HepG2 (cell line): ENCODE measurements at regions not wholly inside any gene's neighbourhood (a gene's known extent, or its start where the extent isn't known, plus 50 kb on each side); places are given as distances from the start of the nearest gene placed in this dataset.

Experiments used
- ATAC-seq: fragments of 200-7000 bp; cut with Tn5 transposase; 3 replicates; pipeline ENCODE4 v1.9.1; 2020; ENCODE audit warnings: mild to moderate bottlenecking, moderate library complexity
- BruUV-seq: library from RNA; stranded (reverse); fragments of 400-500 nt; replicated peaks from 2 replicates; lab custom pipeline; 2021; lab: Mats Ljungman, UMichigan
- CTCF ChIA-PET: fragments of 300-600 bp; formaldehyde crosslinking; extraction: SDS; loops from one replicate; lab custom pipeline; 2021; ENCODE audit warnings: low total read pairs, inconsistent platforms, low intra/inter-chr PET ratio; lab: Yijun Ruan, JAX
- POLR2A ChIA-PET: fragments of 350-600 bp; sonication (Branson Sonifier 250); formaldehyde crosslinking; loops from one replicate; lab custom pipeline; 2020; ENCODE audit warnings: antibody characterized with exemption, inconsistent platforms; lab: Yijun Ruan, JAX
- DNase-seq: peaks from one replicate; pipeline ENCODE4 v3.0.0-alpha.2; 2015; ENCODE audit warnings: low spot score
- FAIRE-seq: peaks from 3 replicates; lab custom pipeline; 2011; peaks lifted over from hg19 to GRCh38; lab: Jason Lieb, UNC
- H2AFZ ChIP-seq: one replicate; pipeline ENCODE4 v1.6.1; 2011; ENCODE audit warnings: low read length, inconsistent platforms
- H3K27ac ChIP-seq: fragments of 300-600 bp; 3 replicates; pipeline ENCODE4 v1.8.0; 2011; ENCODE audit warnings: mixed run types, mild to moderate bottlenecking, mixed read lengths, low read length, inconsistent platforms; ENCODE audit not compliant: insufficient read depth; ENCODE audit errors: extremely low read length
- H3K27me3 ChIP-seq, 2 experiments: fragments of 200-600 bp in 1 of 2; 2 replicates in 1 of 2; 3 replicates in 1 of 2; pipeline versions ENCODE4 v1.6.0 to v1.8.0; 2011; ENCODE audit warnings: low read length in 2 of 2, mild to moderate bottlenecking in 2 of 2, moderate library complexity in 2 of 2, inconsistent platforms in 1 of 2; ENCODE audit not compliant: insufficient read depth in 2 of 2, control insufficient read depth in 1 of 2
- H3K36me3 ChIP-seq, 2 experiments: fragments of 200-600 bp in 1 of 2; replicated peaks in 1 of 2; 2 replicates in 1 of 2; 3 replicates in 1 of 2; pipeline versions ENCODE4 v1.5.1 to v1.8.0; 2011; ENCODE audit warnings: low read length in 2 of 2, inconsistent platforms in 1 of 2; ENCODE audit not compliant: insufficient read depth in 2 of 2, control insufficient read depth in 1 of 2
- H3K4me1 ChIP-seq: 2 replicates; pipeline ENCODE4 v1.5.1; 2012; ENCODE audit warnings: low read length, inconsistent platforms; ENCODE audit not compliant: insufficient read depth
- H3K4me2 ChIP-seq: 2 replicates; pipeline ENCODE4 v1.6.0; 2011; ENCODE audit warnings: low read depth, low read length, inconsistent platforms
- H3K4me3 ChIP-seq, 3 experiments: fragments of 200-600 bp in 1 of 3; sonication (generic), shearing (Covaris generic) in 1 of 3; replicated peaks in 1 of 3; 2 replicates each; pipeline ENCODE4 v1.5.1; 2011 to 2016; ENCODE audit warnings: low read length in 3 of 3, inconsistent platforms in 2 of 3, low read depth in 2 of 3, mild to moderate bottlenecking in 2 of 3, control low read depth in 1 of 3, mixed read lengths in 1 of 3; ENCODE audit not compliant: insufficient read depth in 1 of 3
- H3K79me2 ChIP-seq: one replicate; pipeline ENCODE4 v1.6.1; 2011; ENCODE audit warnings: low read length, inconsistent platforms; ENCODE audit not compliant: insufficient read depth
- H3K9ac ChIP-seq: 2 replicates; pipeline ENCODE4 v1.6.0; 2011; ENCODE audit warnings: mild to moderate bottlenecking, low read depth, low read length, inconsistent platforms; ENCODE audit not compliant: insufficient read depth
- H3K9me3 ChIP-seq: 2 replicates; pipeline ENCODE4 v1.5.1; 2012; ENCODE audit warnings: mild to moderate bottlenecking, low read length
- H4K20me1 ChIP-seq: 2 replicates; pipeline ENCODE4 v1.6.0; 2011; ENCODE audit warnings: inconsistent platforms, mild to moderate bottlenecking, low read length, moderate library complexity; ENCODE audit not compliant: insufficient read depth
- AGO1 ChIP-seq: fragments of 200-400 bp; formaldehyde crosslinking; IDR thresholded peaks from 2 replicates; pipeline ENCODE4 v1.6.1; 2017; ENCODE audit warnings: mild to moderate bottlenecking, low read depth, low read length, moderate library complexity; ENCODE audit not compliant: poor library complexity, severe bottlenecking
- BRD4 ChIP-seq: sonication (generic); formaldehyde crosslinking; IDR thresholded peaks from 2 replicates; pipeline ENCODE4 v1.4.0; 2020; ENCODE audit warnings: missing genetic modification reagents
- CTCF ChIP-seq: sonication (generic); formaldehyde crosslinking; IDR thresholded peaks from 2 replicates; pipeline ENCODE4 v1.5.0; 2020; ENCODE audit warnings: mild to moderate bottlenecking, missing genetic modification reagents, moderate library complexity
- ETV5 ChIP-seq: IDR thresholded peaks from 2 replicates; pipeline ENCODE4 v1.6.1; 2018; ENCODE audit warnings: missing biosample characterization, missing genetic modification reagents, inconsistent platforms, borderline replicate concordance
- FOXK1 ChIP-seq: sonication (generic); formaldehyde crosslinking; IDR thresholded peaks from 2 replicates; pipeline ENCODE4 v1.4.0; 2020; ENCODE audit warnings: low read depth, missing genetic modification reagents, borderline replicate concordance
- GFI1 ChIP-seq: sonication (generic); formaldehyde crosslinking; IDR thresholded peaks from 2 replicates; pipeline ENCODE4 v1.5.0; 2020; ENCODE audit warnings: missing genetic modification reagents, mild to moderate bottlenecking, borderline replicate concordance
- HNRNPK ChIP-seq: fragments of 200-400 bp; formaldehyde crosslinking; IDR thresholded peaks from 2 replicates; pipeline ENCODE4 v1.6.1; 2018; ENCODE audit warnings: low read length, low read depth, moderate library complexity, mild to moderate bottlenecking; ENCODE audit not compliant: poor library complexity, severe bottlenecking
- JUND ChIP-seq: sonication (generic); formaldehyde crosslinking; IDR thresholded peaks from 2 replicates; pipeline ENCODE4 v1.8.0; 2022; ENCODE audit warnings: mild to moderate bottlenecking, missing genetic modification reagents
- KLF13 ChIP-seq: sonication (generic); formaldehyde crosslinking; IDR thresholded peaks from 2 replicates; pipeline ENCODE4 v1.4.0; 2020; ENCODE audit warnings: mild to moderate bottlenecking, missing genetic modification reagents
- MIXL1 ChIP-seq: IDR thresholded peaks from 2 replicates; pipeline ENCODE4 v1.6.1; 2016
- NKX3-1 ChIP-seq: sonication (generic); formaldehyde crosslinking; IDR thresholded peaks from 2 replicates; pipeline ENCODE4 v1.5.0; 2020; ENCODE audit warnings: missing genetic modification reagents
- NPAS2 ChIP-seq: sonication (generic); formaldehyde crosslinking; IDR thresholded peaks from 2 replicates; pipeline ENCODE4 v1.8.0; 2022; ENCODE audit warnings: mild to moderate bottlenecking, missing genetic modification reagents, borderline replicate concordance
- RAD21 ChIP-seq: fragments of 450-650 bp; formaldehyde crosslinking; IDR thresholded peaks from 2 replicates; pipeline ENCODE4 v1.5.0; 2020; ENCODE audit warnings: mild to moderate bottlenecking
- STAG1 ChIP-seq: sonication (generic); formaldehyde crosslinking; IDR thresholded peaks from 2 replicates; pipeline ENCODE4 v1.4.0; 2020; ENCODE audit warnings: missing genetic modification reagents
- ZFP1 ChIP-seq: IDR thresholded peaks from 2 replicates; pipeline ENCODE4 v1.6.1; 2016
- ZMAT3 ChIP-seq: sonication (generic); formaldehyde crosslinking; conservative IDR thresholded peaks from 2 replicates; pipeline ENCODE4 v1.7.0; 2021; ENCODE audit warnings: missing genetic modification reagents
- ZNF20 ChIP-seq: sonication (generic); formaldehyde crosslinking; IDR thresholded peaks from 2 replicates; pipeline ENCODE4 v1.4.0; 2020; ENCODE audit warnings: mild to moderate bottlenecking, moderate library complexity, missing genetic modification reagents
- ZNF691 ChIP-seq: sonication (generic); formaldehyde crosslinking; IDR thresholded peaks from 2 replicates; pipeline ENCODE4 v1.4.0; 2020; ENCODE audit warnings: missing genetic modification reagents, low read depth, mild to moderate bottlenecking, borderline replicate concordance
- ZZZ3 ChIP-seq: sonication (generic); formaldehyde crosslinking; IDR thresholded peaks from 2 replicates; pipeline ENCODE4 v1.4.0; 2020; ENCODE audit warnings: missing genetic modification reagents, mild to moderate bottlenecking, borderline replicate concordance
- WGBS: methylation state at CpG from one replicate; pipeline ENCODE4 v1.1.6; 2017; ENCODE audit warnings: low lambda C conversion rate; 5-methylcytosine and 5-hydroxymethylcytosine counted together
- in situ Hi-C: cut with HindIII; loops from 2 replicates; pipeline ENCODE4 v1.10.0; 2017; ENCODE audit warnings: low pct_unique_long_range_greater_than_20kb; ENCODE audit not compliant: extremely low pct_ligation_motif_present
- intact Hi-C: fragments of 100-400 bp; cut with micrococcal nuclease; formaldehyde crosslinking; loops from one replicate; pipeline ENCODE4 v1.10.0; 2022; ENCODE audit not compliant: unreplicated experiment
- TF ChIP-seq, protein P1 (sequence below): sonication (generic); formaldehyde crosslinking; IDR thresholded peaks from 2 replicates; pipeline ENCODE4 v1.4.0; 2020; ENCODE audit warnings: missing genetic modification reagents, mild to moderate bottlenecking, borderline replicate concordance

- no peak overlapping the region for H3K27ac ChIP-seq
- H3K4me1 ChIP-seq, result no peaks in the 10 kb centered on the region
- CTCF ChIA-PET, result interaction anchor here (2.2 kb wide), 1 partner anchor 834 kb away, joined by 7 read pairs; no protein-coding TSS in a partner anchor
- no peaks in the 10 kb centered on the region for H4K20me1 ChIP-seq
- H3K4me2 ChIP-seq, result no peak overlapping the region
- in situ Hi-C loops, result no loop called here
- no peak overlapping the region for H2AFZ ChIP-seq
- no peak overlapping the region for H3K4me3 ChIP-seq
- POLR2A ChIA-PET, result no interaction called here
- ATAC-seq (peak; percentile 44; the same call in 2 of the 3 replicates), FAIRE-seq (peak; percentile 76), DNase-seq (peak; percentile 21)
- BruUV-seq, result no TSS peak
- intact Hi-C loops, result loop anchor here (2.0 to 5.0 kb wide), 2 partner anchors 757 to 833 kb away; partner anchors contain the start of gene MC3R
- H3K9me3 ChIP-seq, result peaks cover 83% of the 10 kb centered on the region
- WGBS, result 11% methylated on average over 7 of the region's 7 CpGs
- H3K9ac ChIP-seq, result no peak overlapping the region
- no peaks in the 10 kb centered on the region; a peak in 1 of 5 replicates for H3K27me3 ChIP-seq
- H3K79me2 ChIP-seq, result no peaks in the 10 kb centered on the region
- H3K36me3 ChIP-seq, result no peaks in the 10 kb centered on the region
- TF ChIP-seq ZZZ3, result no peak
- TF ChIP-seq GFI1, result peak; percentile 53; the same call in 1 of the 2 replicates
- no peak for TF ChIP-seq ZNF691 (CRISPR knock-in tag)
- TF ChIP-seq BRD4, result no peak
- TF ChIP-seq MIXL1 (CRISPR knock-in tag), result peak; percentile 84
- TF ChIP-seq FOXK1 (CRISPR knock-in tag), result no peak
- no peak for TF ChIP-seq HNRNPK
- TF ChIP-seq JUND, result no peak
- TF ChIP-seq STAG1 (CRISPR knock-in tag), result peak; percentile 88
- no peak for TF ChIP-seq NKX3-1 (CRISPR knock-in tag)
- TF ChIP-seq NPAS2 (CRISPR knock-in tag), result no peak
- TF ChIP-seq AGO1, result no peak
- TF ChIP-seq CTCF (CRISPR knock-in tag), result peak; percentile 70
- TF ChIP-seq, protein P1, sequence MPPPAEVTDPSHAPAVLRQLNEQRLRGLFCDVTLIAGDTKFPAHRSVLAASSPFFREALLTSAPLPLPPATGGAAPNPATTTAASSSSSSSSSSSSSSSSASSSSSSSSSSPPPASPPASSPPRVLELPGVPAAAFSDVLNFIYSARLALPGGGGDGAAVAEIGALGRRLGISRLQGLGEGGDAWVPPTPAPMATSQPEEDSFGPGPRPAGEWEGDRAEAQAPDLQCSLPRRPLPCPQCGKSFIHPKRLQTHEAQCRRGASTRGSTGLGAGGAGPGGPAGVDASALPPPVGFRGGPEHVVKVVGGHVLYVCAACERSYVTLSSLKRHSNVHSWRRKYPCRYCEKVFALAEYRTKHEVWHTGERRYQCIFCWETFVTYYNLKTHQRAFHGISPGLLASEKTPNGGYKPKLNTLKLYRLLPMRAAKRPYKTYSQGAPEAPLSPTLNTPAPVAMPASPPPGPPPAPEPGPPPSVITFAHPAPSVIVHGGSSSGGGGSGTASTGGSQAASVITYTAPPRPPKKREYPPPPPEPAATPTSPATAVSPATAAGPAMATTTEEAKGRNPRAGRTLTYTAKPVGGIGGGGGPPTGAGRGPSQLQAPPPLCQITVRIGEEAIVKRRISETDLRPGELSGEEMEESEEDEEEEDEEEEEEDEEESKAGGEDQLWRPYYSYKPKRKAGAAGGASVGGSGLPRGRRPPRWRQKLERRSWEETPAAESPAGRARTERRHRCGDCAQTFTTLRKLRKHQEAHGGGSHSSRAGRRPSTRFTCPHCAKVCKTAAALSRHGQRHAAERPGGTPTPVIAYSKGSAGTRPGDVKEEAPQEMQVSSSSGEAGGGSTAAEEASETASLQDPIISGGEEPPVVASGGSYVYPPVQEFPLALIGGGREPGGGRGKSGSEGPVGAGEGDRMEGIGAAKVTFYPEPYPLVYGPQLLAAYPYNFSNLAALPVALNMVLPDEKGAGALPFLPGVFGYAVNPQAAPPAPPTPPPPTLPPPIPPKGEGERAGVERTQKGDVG (CRISPR knock-in tag), result no peak
- no peak for TF ChIP-seq ZMAT3 (CRISPR knock-in tag)
- peak; percentile 67 for TF ChIP-seq RAD21 (CRISPR knock-in tag)
- TF ChIP-seq ETV5 (CRISPR knock-in tag), result no peak
- no peak for TF ChIP-seq ZNF20 (CRISPR knock-in tag)
- TF ChIP-seq KLF13, result no peak
- no peak for TF ChIP-seq ZFP1 (CRISPR knock-in tag)
Measured at GRCh38 chr20:55415567-55416142, 589.7 kb downstream of the CBLN4 start.
